Fibroblast of pulmonary artery (primary cell): ENCODE measurements at regions not wholly inside any gene's neighbourhood (a gene's known extent, or its start where the extent isn't known, plus 50 kb on each side); places are given as distances from the start of the nearest gene placed in this dataset.

Source experiments
- DNase-seq: peaks from one replicate; pipeline ENCODE4 v3.0.0-alpha.2; 2010; ENCODE audit warnings: low read depth
- H3K4me3 ChIP-seq: replicated peaks from 2 replicates; pipeline ENCODE4 v1.5.1; 2011; ENCODE audit warnings: low read depth, mild to moderate bottlenecking, control low read depth, low read length, moderate library complexity
- TF ChIP-seq, protein P1 (sequence below): IDR thresholded peaks from 2 replicates; pipeline ENCODE4 v1.5.1; 2011; ENCODE audit warnings: mild to moderate bottlenecking, control low read depth, low read length, inconsistent platforms; ENCODE audit errors: missing control alignments

DNA sequence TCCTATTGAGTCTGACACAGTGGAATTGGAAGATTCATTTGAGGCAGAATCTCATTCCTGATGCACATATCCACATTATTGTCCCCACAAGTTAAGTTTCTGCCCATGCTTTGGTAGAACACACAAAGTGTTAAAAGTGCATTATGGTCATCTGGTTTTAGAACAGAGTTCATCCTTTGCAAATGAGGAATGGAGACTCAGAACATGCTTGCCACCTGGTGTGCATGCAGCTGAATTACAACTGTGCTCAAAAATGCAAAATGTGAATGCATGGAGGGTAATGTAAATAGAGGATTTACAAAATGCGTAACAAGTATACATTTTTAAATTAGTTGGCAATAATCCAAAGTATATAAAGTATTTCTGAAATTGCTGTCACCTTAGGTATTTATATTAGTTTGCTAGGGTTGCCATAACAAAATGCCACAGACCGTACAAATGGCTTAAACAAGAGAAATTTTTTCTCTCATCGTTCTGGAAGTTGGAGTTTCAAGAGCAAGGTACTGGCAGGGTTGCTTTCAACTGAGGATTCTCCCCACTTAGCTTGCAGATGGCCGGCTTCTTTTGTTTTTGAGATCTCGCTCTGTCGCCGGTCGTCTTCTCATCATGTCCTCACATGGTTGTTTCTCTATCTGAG lies 671.1 kb downstream of the TAF11L14 start:
- H3K4me3 ChIP-seq: no peak overlapping the region
- TF ChIP-seq, protein P1, sequence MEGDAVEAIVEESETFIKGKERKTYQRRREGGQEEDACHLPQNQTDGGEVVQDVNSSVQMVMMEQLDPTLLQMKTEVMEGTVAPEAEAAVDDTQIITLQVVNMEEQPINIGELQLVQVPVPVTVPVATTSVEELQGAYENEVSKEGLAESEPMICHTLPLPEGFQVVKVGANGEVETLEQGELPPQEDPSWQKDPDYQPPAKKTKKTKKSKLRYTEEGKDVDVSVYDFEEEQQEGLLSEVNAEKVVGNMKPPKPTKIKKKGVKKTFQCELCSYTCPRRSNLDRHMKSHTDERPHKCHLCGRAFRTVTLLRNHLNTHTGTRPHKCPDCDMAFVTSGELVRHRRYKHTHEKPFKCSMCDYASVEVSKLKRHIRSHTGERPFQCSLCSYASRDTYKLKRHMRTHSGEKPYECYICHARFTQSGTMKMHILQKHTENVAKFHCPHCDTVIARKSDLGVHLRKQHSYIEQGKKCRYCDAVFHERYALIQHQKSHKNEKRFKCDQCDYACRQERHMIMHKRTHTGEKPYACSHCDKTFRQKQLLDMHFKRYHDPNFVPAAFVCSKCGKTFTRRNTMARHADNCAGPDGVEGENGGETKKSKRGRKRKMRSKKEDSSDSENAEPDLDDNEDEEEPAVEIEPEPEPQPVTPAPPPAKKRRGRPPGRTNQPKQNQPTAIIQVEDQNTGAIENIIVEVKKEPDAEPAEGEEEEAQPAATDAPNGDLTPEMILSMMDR: peak; percentile 75
- peak; percentile 50 for DNase-seq

DNA sequence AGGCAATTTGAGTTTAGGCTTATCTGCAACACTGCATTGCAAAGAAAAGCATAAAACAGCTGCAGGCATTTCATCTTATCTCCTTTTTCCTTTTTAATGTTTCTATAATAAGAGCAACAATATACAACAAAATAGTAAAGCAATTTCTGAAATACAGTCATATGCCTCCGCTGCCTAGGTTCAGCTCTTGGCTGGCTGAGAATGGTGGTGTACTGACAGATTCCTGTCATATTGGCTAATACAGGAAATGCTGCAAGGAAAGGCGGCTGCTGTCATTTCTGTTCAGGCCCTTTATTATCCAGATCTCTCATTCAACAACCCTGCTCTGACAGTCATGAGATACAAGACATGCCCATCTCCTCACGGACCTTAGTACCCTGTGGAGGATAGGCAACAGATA lies 677.0 kb downstream of the TAF11L14 start:
- no peak for DNase-seq
- no peak overlapping the region for H3K4me3 ChIP-seq
- TF ChIP-seq, protein P1: no peak

DNA sequence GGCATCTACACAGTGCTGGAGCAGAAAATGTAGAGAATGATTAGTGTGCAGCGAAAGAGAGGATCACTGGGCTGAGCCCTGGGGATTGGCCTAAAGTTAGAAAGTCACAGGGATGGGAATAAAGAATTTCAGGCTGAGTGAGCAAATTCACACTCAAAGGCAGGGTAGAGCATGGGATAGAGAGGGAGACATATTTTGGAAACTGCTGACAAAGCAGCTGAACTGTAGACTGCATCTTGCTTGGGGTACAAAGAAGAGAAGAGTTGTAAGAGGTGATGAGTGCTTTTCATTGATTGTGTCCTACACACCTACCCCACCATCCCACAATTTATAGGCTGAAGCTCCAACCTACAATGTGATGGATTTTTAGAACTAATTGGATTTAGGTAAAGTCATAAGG lies 677.8 kb downstream of the TAF11L14 start:
- DNase-seq: no peak
- H3K4me3 ChIP-seq: no peak overlapping the region
- TF ChIP-seq, protein P1: no peak

DNA sequence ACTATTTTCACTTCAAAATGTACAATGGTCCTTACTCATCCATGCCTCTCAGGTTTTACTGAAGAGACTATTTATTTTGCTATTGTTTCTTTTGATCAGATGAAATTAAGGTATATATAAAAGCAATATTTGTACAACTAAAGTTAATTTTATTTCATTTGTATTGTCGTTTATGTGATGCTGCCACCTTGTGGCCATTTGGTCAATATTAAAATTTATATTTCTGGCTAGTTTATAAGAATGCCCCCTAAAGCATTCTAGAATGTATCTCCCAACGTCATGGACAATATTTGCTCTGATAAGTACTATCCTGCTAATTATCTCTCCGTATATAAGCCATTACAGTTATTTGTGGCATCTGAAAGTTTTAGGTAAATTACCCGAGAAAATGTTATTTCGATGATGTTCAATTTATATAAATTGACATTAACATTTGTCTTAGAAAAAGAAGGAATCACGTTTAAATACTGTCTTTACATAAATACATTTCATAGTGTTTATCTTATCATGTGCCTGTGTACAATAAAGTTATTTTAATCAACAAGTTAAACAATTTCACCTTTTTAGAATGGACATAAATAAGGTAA lies 680.0 kb downstream of the TAF11L14 start:
- DNase-seq: peak; percentile 46
- no peak overlapping the region for H3K4me3 ChIP-seq
- TF ChIP-seq, protein P1: peak; percentile 45

DNA sequence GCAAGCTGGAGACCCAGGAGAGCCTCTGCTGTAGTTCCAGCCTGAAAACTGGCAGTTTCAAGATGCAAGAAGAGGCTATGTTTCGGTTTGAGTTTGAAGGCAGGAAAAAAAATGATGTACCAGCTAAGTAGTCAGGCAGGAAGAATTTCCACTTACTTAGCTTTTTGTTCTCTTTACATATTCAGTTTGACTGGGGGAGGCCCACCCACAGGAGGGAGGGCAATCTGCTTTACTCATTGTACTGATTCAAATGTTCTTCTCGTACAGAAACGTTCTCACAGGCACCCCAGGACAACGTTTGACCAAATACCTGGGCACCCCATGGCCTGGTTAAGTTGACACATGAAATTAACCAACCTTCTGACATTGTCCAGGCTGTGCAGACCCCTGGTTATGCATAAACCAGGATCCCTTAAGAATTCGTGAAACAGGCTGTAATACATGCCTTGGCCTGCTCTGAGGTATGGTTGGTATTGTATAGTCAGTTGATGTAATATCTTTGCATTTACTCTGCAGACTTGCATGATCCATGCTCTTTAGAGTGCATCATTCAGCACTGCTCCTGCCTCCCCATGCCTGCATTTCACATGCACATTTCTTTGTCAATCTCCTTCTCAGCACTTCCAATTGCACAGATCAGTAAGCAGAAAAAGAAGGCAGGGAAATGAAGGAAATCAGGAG lies 687.1 kb downstream of the TAF11L14 start:
- H3K4me3 ChIP-seq: no peak overlapping the region
- TF ChIP-seq, protein P1: no peak
- no peak for DNase-seq

DNA sequence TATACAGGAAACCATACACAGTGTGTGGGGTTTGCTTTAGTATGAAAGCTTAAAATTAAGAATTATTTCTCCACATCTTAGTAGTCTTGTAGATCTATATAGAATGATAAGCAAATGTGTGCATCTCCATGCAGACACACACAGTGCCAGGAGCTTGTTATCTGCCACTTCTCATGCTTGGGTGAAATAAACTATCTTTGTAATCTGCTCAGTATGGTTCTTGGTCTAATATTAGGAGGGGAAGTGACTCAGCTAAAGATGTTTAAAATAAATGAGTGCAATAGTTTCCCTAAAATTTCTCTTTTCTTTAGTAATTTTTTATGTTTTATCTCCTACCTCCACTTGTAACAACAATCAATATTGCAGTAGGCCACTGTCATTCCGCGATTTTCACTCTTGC lies 689.6 kb downstream of the TAF11L14 start:
- H3K4me3 ChIP-seq: no peak overlapping the region
- DNase-seq: no peak
- TF ChIP-seq, protein P1: no peak

DNA sequence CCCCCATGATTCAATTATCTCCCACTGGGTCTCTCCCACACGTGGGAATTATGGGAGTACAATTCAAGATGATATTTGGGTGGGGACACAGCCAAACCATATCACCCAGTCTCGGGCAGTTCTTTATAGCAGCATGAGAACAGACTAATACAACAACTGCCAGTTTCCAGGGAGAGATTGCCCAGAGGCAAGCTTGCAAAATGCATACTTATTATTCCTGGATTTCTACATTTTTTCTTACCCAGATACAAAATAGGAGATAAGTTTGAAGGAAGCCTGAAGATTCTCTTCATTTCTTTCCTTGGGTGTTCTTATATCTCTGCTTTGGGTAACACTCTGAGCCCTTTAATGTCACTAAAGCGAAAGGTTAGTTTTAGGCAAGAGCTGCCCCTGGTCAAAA lies 691.2 kb downstream of the TAF11L14 start:
- DNase-seq: no peak
- no peak overlapping the region for H3K4me3 ChIP-seq
- TF ChIP-seq, protein P1: no peak
